ENCODE measurements at regions not wholly inside any gene's neighbourhood (a gene's known extent, or its start where the extent isn't known, plus 50 kb on each side); places are given as distances from the start of the nearest gene placed in this dataset.
"Not testable (repeated sequence)": the region's sequence is repeated elsewhere in the genome, so short reads cannot be mapped to it uniquely, and the experiment has no call there.

GRCh38 chr9:135346438-135347050 is 133.0 kb upstream of the PPP1R26 start:
- in situ Hi-C loops (cut with HindIII; ENCODE audit: low sequenced_read_pairs), result no loop called here

DNA sequence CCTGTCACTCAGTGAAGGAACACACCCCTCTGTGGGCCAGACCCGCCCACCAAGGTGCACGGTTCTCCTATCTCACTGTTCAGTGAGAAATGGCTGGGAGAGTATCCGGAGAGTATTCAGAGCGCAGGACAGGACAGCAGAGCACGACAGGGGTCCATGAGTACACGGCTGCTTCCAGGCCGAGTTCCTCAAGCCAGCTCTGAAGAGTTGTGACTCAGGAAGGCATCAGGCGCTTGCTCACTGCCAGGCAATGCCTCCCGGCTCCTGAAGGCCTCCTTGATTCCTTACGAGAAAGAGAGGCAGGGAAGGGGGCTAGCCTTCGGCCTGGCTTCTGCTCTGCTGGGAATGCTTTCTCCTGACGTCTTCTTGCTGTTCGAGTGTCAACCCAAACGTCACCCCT is 132.1 kb upstream of the PPP1R26 start:
- in situ Hi-C loops (cut with HindIII; ENCODE audit: low sequenced_read_pairs), result no loop called here

DNA sequence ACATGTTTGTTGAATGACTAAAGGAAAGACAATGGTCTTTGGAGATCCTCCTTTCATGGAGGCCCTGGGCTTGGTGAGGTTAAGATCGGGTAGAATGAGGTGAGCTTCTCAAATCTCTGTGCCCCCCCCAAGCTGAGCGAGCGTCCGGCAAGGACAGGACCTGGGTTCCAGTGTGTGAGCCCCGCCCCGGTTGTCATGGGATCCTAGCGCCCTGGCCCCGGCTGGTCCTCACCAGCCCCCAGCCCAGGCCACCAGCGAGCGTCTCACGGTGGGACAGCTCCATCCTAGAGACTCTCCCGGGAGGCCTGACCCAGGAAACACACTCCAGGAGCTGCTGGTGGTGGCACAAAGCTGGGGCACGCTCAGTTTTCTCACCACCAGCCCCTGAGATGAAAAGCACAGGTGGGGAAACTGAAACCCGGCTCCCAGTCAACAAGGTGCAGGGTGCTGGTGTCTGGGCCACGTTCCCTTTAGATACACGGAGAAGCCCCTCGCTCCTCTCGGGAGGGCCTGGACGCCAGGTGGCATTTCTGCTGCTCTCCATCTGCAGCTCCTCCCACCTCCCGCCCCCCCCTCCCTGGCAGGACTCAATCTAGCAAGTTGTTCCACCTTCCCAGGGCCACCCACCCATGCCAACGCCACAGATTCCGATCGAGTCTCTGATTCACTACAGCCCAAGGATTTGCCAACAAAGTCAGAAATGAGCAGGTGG is 131.3 kb upstream of the PPP1R26 start:
- in situ Hi-C loops (cut with HindIII; ENCODE audit: low sequenced_read_pairs), result no loop called here

DNA sequence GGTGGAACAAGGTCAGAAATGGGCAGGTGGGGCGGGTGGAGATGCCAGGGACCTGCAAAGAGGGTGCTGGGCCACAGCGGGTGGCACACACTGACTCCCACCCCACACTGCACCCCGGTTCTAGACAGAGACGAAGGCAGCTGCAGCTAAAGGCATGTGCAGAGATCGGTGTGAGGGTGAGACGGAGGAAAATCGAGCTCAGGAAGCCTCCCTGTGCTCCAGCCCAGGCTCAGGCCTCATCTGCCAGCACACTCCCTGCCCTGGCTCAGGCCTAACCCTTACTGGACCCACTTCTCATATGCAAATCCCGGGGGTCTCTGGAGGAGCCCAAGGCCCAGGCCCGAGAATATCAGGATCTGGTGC is 130.8 kb upstream of the PPP1R26 start:
- in situ Hi-C loops (cut with HindIII; ENCODE audit: low sequenced_read_pairs), result no loop called here

- in situ Hi-C loops (cut with HindIII; ENCODE audit: low sequenced_read_pairs), result no loop called here
These were observed 130.2 kb upstream of the PPP1R26 start for GRCh38 chr9:135349212-135350002.

DNA sequence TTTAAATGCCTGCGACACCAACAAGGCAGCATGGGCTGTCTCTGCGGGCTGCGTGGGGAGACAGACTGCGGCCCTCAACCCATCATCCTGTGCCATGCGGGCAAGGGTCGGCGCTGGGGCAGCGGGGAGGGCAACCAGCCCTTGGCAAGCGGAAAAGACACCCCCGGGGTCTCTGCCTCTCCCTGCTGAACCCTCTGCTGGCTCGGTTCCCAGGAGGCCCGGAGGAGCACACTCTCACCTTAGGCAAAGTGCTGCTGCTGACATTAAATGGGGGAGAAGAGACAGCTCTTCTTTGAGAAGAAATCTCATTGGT is 129.6 kb upstream of the PPP1R26 start:
- in situ Hi-C loops (cut with HindIII; ENCODE audit: low sequenced_read_pairs), result no loop called here

GRCh38 chr9:135353935-135354334 is 125.6 kb upstream of the PPP1R26 start:
- in situ Hi-C loops (cut with HindIII; ENCODE audit: low sequenced_read_pairs), result no loop called here

- in situ Hi-C loops (cut with HindIII; ENCODE audit: low sequenced_read_pairs), result no loop called here
These were observed 124.0 kb upstream of the PPP1R26 start for GRCh38 chr9:135355521-135356011.

- in situ Hi-C loops (cut with HindIII; ENCODE audit: low sequenced_read_pairs), result no loop called here
These were observed 123.6 kb upstream of the PPP1R26 start for GRCh38 chr9:135356021-135356420.

GRCh38 chr9:135356796-135357195 is 122.8 kb upstream of the PPP1R26 start:
- in situ Hi-C loops (cut with HindIII; ENCODE audit: low sequenced_read_pairs), result no loop called here

- in situ Hi-C loops (cut with HindIII; ENCODE audit: low sequenced_read_pairs), result no loop called here
These were observed 121.6 kb upstream of the PPP1R26 start for GRCh38 chr9:135357863-135358551.

DNA sequence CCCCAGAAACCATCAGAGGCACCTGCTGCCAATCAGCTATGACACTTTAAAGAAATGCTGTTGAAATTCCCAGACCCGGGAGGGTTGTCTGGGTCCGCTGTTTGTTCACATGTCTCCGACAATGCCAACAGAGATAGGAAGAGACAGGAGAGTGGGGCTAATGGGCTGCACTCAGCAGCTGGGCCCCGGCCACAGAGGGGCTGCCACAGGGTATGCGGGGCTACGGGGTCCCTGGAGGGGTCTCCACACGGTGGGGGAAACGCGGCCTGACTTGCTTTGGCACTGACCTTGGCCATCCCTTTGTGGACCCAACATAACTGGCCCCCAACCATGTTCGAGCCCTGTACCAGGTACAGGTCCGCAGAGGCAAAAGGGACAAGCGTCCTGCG is 121.0 kb upstream of the PPP1R26 start:
- in situ Hi-C loops (cut with HindIII; ENCODE audit: low sequenced_read_pairs), result no loop called here

DNA sequence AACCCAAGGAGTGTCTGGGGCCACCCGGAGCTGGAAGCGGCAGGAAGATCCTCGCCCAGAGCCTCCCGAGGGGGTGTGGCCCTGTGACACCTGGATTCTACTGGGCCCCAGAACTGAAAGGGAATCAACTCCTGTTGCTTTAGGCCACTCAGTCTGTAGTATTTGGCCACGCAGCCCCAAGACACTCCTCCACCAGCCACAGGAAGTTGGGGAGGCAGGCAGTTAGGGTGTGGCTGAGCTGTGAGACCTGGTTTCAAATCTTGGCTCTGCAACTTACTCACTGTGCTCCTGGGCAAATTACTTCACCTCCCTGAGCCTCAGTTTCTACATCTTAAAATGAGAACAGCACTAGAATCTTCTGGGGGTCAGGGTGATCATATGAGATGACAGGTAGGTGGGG is 119.8 kb upstream of the PPP1R26 start:
- in situ Hi-C loops (cut with HindIII; ENCODE audit: low sequenced_read_pairs), result no loop called here

DNA sequence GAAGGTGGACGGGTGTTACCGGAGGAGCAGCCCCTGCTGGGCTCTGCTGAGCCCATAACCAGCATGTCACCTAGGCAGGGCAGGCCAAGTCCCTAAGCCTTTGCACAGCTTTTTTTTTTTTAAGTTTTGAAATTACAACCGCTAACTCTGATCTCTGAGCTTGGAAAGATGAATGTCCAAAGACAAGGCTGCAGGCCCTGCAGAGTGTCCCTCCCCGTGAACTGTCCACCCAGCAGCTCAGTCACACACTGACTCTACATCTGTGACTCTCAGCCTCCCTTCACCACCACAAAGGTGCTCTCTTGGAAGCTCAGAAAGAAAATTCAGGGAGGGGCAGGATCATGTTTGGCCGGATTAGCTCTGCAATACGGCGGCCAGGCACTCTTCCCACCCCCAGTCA is 119.0 kb upstream of the PPP1R26 start:
- in situ Hi-C loops (cut with HindIII; ENCODE audit: low sequenced_read_pairs), result no loop called here

DNA sequence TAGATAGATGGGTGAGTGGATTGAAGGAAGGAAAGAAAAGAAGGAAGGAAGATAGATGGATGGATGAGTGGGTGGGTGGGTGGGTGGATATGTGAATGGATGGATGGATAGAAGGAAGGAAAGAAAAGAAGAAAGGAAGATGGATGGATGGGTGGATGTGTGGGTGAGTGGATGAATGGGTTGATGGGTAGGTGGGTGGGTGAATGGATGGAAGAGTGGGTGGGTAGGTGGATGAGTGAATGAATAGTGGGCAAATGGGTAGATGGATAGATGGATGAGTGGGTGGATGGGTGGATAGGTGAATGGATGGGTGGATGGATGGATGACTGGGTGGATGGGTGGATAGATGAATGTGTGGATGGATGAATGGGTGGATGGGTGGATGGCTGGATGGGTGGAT is 117.9 kb upstream of the PPP1R26 start:
- in situ Hi-C loops (cut with HindIII; ENCODE audit: low sequenced_read_pairs), result not testable (repeated sequence)

DNA sequence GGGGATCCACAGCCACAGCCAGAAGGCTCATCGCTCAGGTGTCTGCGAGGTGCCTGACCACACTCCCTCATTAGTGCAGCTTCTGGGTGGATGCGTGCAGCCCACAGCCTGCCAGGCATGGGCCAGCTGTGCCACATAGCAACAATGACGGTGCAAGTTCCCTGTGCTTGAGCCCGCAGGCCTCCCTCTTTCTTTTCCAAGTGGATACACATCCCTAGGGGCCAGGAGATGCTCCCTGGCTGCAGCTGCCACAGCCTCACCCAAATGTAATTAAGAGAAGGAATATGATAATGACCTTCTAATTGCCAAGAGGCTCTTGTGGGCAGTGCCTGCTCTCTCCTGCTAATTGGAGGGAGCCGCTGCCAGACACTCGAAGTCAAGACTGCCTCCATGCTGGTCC is 116.0 kb upstream of the PPP1R26 start:
- in situ Hi-C loops (cut with HindIII; ENCODE audit: low sequenced_read_pairs), result no loop called here

- in situ Hi-C loops (cut with HindIII; ENCODE audit: low sequenced_read_pairs), result no loop called here
These were observed 114.4 kb upstream of the PPP1R26 start for GRCh38 chr9:135365013-135365768.

- in situ Hi-C loops (cut with HindIII; ENCODE audit: low sequenced_read_pairs), result no loop called here
These were observed 113.5 kb upstream of the PPP1R26 start for GRCh38 chr9:135366104-135366503.

GRCh38 chr9:135369412-135369990 is 110.1 kb upstream of the PPP1R26 start:
- in situ Hi-C loops (cut with HindIII; ENCODE audit: low sequenced_read_pairs), result no loop called here

Measured in DLD1 (cell line).